GM21825 (cell line): ENCODE measurements at regions not wholly inside any gene's neighbourhood (a gene's known extent, or its start where the extent isn't known, plus 50 kb on each side); places are given as distances from the start of the nearest gene placed in this dataset.
A peak's percentile ranks its signal among the peaks of the same experiment; 100 is the strongest.
"Not testable (repeated sequence)": the region's sequence is repeated elsewhere in the genome, so short reads cannot be mapped to it uniquely, and the experiment has no call there.

ENCODE experiments used
- ATAC-seq: cut with Tn5 transposase; IDR thresholded peaks from one replicate; pipeline ENCODE4 v1.9.1; 2021; ENCODE audit warnings: mild to moderate bottlenecking, moderate library complexity; ENCODE audit not compliant: unreplicated experiment

- ATAC-seq, result no peak
These were observed 82.6 kb upstream of the TNP1 start for GRCh38 chr2:216942465-216942864.

- no peak for ATAC-seq
These were observed 82.2 kb upstream of the TNP1 start for GRCh38 chr2:216942016-216942415.

GRCh38 chr2:216936954-216937357, 77.1 kb upstream of the TNP1 start:
- no peak for ATAC-seq

DNA sequence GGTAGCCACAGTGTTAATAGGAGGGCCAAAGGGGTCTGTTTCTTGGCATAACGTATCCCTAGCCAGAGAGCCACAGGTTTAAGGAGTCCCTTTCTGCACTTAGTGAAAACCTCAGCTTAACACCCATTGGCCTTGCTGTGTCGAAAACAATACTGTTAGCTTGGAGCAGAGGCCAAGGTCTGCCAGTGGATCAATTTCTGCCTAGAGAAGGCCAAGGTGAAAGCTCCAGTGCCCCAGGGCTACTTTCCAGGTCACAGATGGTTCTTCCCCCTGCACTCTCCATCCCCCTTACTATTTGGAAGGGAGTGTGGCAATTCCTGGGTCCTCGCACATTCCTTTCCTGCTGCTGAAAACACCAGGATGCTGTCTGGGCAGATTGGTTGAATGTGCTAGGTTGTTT, 74.8 kb upstream of the TNP1 start:
- no peak for ATAC-seq

GRCh38 chr2:216934151-216934550, 74.3 kb upstream of the TNP1 start:
- ATAC-seq, result no peak

GRCh38 chr2:216932863-216933548, 73.1 kb upstream of the TNP1 start:
- ATAC-seq, result no peak

DNA sequence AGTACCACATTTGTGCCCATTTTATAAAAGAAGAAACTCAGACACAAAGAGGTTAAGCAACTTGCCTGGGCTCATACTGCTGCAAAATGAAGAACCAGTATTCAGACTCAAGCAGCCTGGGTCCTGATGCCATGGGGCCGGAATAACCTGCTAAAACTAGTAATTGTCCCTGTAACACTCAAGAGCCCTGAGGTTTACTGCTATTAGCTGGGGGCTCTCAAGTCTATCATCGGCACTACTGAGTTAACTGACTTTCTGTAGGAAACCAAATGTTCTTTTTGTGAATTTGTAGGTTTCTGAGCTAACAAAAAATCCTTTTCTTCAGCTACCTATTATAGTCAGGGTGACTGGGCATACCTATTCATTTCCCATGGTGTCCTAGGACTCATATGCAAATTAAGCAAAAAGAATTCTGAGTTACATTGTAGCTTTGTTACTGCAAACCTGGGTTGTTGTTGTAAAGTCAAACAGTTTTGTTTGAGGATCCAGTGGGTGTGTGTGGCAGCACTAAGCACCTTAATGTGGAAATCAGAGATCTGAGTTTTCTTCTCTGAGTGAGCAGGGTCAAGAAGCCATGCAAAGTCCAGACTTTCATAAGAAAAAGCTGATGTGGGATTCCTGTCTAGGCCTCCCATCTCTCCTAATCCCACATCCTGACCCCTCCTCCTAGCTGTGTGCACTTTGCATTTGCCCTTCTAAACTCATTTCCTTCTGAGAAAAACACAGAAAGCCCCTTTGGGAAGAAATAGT, 72.4 kb upstream of the TNP1 start:
- ATAC-seq, result no peak

GRCh38 chr2:216930716-216931115, 70.9 kb upstream of the TNP1 start:
- no peak for ATAC-seq

DNA sequence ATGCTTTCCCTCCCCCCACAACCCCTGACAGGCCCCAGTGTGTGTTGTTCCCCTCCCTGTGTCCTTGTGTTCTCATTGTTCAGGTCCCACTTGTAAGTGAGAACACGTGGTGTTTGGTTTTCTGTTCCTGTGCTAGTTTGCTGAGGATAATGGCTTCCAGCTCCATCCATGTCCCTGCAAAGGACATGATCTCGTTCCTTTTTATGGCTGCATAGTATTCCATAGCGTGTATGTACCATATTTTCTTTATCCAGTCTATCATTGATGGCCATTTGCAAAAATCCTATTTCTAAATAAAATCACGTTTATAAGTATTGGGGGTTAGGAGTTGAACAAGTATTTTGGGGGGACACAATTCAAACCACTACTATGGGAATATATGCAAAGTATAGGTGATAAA, 69.5 kb upstream of the TNP1 start:
- not testable (repeated sequence) for ATAC-seq

GRCh38 chr2:216927163-216927562, 67.3 kb upstream of the TNP1 start:
- no peak for ATAC-seq

GRCh38 chr2:216925636-216926366, 65.9 kb upstream of the TNP1 start:
- ATAC-seq, result no peak

GRCh38 chr2:216925006-216925405, 65.1 kb upstream of the TNP1 start:
- ATAC-seq, result no peak

DNA sequence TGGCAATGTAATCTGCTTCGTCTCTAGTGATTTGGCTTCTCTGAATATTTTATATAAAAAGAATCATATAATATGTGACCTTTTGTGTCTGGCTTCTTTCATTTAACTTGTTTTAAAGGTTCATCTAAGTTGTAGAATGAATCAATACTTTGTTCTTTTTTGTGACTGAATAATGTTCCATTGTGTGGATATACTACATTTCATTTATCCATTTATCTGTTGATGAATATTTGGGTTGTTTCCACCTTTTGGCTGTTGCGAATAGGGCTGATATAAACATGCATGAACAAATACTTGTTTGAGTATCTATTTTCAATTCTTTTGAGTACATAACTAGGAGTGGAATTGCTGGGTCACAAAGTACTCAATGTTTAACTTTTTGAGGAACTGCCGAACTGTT, 63.8 kb upstream of the TNP1 start:
- no peak for ATAC-seq

GRCh38 chr2:216922175-216922780, 62.4 kb upstream of the TNP1 start:
- peak; percentile 64 for ATAC-seq

DNA sequence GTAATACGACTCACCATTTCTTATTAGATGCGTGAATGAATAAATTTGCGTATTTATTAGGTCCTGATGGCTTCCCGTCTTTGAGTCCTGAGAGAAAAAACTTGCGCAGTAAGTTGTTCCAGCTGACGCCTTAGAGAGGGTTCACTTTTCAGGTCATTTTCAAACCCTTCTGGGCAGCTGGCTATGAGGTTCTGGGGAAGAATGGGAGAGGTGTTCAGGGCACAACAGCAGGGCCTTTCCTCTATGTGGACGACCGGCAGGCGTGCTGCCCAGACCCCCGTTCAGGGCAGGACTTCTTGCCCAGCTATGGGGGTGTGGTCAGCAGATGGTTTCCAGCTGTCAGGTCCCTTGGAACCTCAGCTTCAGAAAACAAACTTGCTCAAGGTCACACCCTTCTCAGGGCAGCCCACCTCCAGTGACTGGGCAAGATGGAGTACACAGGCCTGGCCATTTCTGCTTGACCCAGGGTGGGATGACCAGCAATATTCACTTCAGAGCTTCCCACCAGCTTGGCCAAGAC, 61.1 kb upstream of the TNP1 start:
- ATAC-seq, result no peak

- ATAC-seq, result no peak
These were observed 60.4 kb upstream of the TNP1 start for GRCh38 chr2:216920143-216920876.

GRCh38 chr2:216918088-216918680, 58.3 kb upstream of the TNP1 start:
- ATAC-seq, result no peak

- no peak for ATAC-seq
These were observed 57.2 kb upstream of the TNP1 start for GRCh38 chr2:216916956-216917650.

DNA sequence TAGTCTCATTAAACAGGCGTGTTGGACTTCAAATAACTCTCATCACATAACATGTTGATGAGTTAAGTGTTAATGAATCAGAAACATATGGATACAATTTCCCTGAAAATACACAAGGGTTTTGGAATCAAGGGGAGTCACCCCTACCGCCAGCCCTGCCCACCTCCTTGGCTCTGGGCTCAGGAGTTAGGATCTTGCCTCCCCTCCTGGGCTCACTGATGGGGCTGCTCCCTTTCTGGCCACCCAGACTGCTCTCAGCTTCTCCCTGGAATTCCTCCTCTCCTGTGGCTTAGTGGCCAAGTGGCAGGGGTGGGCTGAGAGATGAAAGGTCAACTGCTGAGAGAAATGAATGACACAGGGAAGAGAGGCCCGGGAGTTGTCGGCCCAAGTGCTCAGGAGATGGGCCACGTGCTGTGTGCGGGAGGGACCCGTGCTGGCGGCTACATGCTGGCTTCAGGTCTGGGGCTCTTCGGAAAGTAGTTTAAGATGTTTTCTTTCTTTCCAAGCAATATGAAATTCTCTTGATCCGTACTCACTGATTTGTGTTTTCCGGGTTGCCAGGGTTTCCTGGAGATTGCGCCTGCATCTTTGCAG, 55.8 kb upstream of the TNP1 start:
- no peak for ATAC-seq
